ENCODE measurements at regions not wholly inside any gene's neighbourhood (a gene's known extent, or its start where the extent isn't known, plus 50 kb on each side); places are given as distances from the start of the nearest gene placed in this dataset.

DNA sequence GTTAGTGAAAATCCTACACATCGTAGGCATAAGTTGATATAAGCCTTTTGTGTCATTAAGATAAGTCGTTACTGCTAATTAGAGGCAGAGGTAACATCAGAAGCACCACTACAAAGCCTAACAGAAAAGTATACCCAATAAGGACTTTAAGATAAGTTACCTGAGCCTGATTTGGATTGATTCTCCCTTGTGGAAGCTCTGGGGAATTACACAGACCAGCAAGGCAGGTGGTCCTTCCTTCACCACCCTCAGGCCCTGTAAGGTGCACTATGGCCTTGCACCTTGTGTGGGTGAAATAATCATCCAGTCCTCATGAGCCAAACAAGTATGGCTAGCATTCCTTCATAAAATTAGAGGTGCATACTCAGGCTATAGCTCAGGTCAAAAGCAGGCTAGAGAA, 166.7 kb upstream of the CHRM3 start:
- CTCF ChIA-PET = no interaction called here
- TF ChIP-seq, protein P1, sequence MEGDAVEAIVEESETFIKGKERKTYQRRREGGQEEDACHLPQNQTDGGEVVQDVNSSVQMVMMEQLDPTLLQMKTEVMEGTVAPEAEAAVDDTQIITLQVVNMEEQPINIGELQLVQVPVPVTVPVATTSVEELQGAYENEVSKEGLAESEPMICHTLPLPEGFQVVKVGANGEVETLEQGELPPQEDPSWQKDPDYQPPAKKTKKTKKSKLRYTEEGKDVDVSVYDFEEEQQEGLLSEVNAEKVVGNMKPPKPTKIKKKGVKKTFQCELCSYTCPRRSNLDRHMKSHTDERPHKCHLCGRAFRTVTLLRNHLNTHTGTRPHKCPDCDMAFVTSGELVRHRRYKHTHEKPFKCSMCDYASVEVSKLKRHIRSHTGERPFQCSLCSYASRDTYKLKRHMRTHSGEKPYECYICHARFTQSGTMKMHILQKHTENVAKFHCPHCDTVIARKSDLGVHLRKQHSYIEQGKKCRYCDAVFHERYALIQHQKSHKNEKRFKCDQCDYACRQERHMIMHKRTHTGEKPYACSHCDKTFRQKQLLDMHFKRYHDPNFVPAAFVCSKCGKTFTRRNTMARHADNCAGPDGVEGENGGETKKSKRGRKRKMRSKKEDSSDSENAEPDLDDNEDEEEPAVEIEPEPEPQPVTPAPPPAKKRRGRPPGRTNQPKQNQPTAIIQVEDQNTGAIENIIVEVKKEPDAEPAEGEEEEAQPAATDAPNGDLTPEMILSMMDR (conservative IDR thresholded peaks at IDR 0.05; ENCODE audit: low read depth) = no peak
- POLR2A ChIA-PET (ENCODE audit: low non-redundant PET) = no interaction called here
- H3K27ac ChIP-seq = no peak overlapping the region
- no peak for DNase-seq (ENCODE audit: low spot score)

DNA sequence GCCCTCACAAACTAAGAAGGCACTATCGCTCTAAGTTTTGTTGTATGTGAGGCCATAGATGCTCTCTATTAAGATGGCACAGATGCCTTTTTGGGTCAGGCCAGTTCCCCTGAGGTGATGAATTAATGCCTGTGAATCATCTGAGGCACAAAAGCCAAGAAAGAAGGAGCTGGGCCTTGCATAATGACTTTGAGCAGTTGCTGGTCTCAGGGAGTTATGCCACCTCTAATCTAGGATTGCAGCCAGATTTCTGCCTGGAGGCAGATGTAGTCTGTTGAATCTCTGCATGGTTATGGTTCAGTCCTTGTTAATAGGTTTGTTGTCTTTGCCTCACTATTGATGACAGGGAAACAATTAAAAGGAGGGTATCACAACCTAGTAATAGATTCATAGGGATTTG, 168.1 kb upstream of the CHRM3 start:
- ChIA-PET POLR2A (ENCODE audit: low non-redundant PET) (no interaction called here), CTCF (no interaction called here)
- no peak for DNase-seq (ENCODE audit: low spot score)
- no peak overlapping the region for H3K27ac ChIP-seq
- TF ChIP-seq, protein P1 (conservative IDR thresholded peaks at IDR 0.05; ENCODE audit: low read depth) = no peak

DNA sequence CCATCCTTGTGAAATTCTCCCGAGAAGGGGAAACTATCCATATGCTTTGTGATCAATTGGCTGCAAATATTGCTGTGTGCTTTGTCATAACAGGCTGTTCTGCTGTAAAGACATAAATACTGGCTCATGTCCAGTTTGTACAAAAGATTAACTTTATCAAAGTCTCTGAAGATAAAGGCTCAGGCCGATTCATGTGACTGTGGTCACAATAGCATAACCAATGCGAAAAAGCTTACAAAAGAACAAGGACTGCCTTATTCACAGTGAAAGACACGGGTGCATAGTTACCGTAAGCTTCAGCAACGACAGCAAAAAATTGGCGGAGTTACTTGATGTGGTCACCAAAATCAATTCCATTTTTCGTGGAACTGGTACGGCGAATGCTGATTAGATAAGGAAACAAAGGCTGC, 173.6 kb upstream of the CHRM3 start:
- CTCF ChIA-PET = interaction anchor here (0.7 kb wide), 1 partner anchor 303 kb away, joined by 3 read pairs; no protein-coding TSS in a partner anchor
- DNase-seq (ENCODE audit: low spot score) = no peak
- TF ChIP-seq, protein P1 (conservative IDR thresholded peaks at IDR 0.05; ENCODE audit: low read depth) = no peak
- H3K27ac ChIP-seq = no peak overlapping the region
- POLR2A ChIA-PET (ENCODE audit: low non-redundant PET) = no interaction called here

DNA sequence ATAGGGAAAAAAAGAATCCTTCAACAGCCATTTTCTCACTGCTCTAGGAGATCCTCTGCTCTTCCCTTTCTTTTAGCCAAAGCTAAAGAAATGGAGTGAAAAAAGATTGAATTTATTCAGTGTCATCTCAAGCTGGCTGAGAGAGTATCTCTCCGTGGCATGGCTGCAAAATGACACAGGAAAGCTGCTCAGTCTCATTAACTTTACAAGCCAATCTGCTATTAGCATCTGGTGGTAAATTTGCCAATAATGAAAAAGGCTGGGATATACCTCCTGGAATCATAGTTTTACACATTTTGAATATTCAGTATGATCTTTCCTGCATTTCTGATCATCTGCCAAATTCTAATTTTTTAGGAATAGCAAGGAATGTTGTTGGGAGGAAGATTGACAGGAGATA, 176.8 kb upstream of the CHRM3 start:
- TF ChIP-seq, protein P1 (conservative IDR thresholded peaks at IDR 0.05; ENCODE audit: low read depth) = no peak
- DNase-seq (ENCODE audit: low spot score) = no peak
- POLR2A ChIA-PET (ENCODE audit: low non-redundant PET) = no interaction called here
- H3K27ac ChIP-seq = no peak overlapping the region
- CTCF ChIA-PET = no interaction called here

DNA sequence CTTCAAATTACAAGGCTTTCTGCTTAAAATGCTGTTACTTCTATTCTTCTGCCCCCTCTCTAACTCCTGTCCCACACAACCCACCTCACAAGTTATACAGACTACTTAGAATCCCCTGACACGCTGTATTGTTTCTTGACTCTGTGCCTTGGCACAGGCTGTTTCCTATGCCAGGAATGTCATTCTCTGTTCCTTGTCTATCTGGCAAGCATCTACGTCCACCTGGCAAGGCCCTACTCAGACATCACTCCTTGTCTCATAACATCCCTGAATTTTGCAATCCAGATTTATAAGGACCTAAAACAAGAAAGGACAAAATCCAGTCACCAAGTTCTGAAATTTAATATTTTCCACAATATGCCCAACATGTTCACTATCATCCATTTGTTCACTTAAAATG, 182.0 kb upstream of the CHRM3 start:
- CTCF ChIA-PET = no interaction called here
- no peak overlapping the region for H3K27ac ChIP-seq
- DNase-seq (ENCODE audit: low spot score) = no peak
- POLR2A ChIA-PET (ENCODE audit: low non-redundant PET) = no interaction called here
- TF ChIP-seq, protein P1 (conservative IDR thresholded peaks at IDR 0.05; ENCODE audit: low read depth) = no peak

DNA sequence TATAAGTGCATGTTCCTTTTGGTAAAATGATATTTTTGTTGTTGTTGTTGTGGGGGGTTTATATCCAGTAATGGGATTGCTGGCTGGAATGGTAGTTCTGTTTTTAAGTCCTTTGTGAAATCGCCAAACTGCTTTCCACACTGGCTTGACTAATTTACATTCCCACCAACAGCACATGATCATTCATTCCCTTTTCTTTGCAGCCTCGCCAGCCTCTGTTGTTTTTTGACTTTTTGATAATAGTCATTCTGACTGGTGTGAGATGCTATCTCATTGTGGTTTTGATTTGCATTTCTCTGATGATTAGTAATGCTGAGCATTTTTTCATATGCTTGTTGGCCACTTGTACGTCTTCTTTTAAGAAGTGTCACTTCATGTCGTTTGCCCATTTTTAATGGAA, 188.5 kb upstream of the CHRM3 start:
- ChIA-PET CTCF (no interaction called here), POLR2A (ENCODE audit: low non-redundant PET) (no interaction called here)
- TF ChIP-seq, protein P1 (conservative IDR thresholded peaks at IDR 0.05; ENCODE audit: low read depth) = no peak
- no peak for DNase-seq (ENCODE audit: low spot score)
- no peak overlapping the region for H3K27ac ChIP-seq

DNA sequence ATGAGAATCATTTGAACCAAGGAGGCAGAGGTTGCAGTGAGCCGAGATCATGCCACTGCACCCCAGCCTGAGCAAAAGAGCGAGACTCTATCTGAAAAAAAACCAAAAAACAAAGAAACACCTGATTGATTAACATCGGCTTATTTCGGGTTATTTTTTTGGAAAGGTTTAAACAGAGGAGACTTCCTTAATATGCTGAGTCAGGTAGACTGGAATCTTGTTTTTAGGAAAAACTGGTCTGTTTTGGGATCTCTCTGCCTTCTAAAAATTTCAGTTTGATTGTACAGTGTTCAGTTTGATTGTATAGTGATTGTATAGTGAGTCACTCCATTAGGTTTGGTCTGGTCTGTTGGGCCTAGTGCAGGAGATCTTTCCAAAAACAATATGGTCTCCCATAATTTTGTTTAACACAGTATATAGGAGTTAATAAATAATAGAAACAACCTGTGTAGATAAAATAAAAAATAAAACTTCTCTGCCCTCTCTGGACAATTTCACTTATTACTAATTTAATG, 196.3 kb upstream of the CHRM3 start:
- ChIA-PET POLR2A (ENCODE audit: low non-redundant PET) (no interaction called here), CTCF (interaction anchor here (0.8 kb wide), 1 partner anchor 135 kb away, joined by 4 read pairs; no protein-coding TSS in a partner anchor)
- no peak for DNase-seq (ENCODE audit: low spot score)
- TF ChIP-seq, protein P1 (conservative IDR thresholded peaks at IDR 0.05; ENCODE audit: low read depth) = no peak
- no peak overlapping the region for H3K27ac ChIP-seq

Data from RWPE1 (cell line).